Heart right ventricle (tissue), 16 donors: ENCODE measurements at regions not wholly inside any gene's neighbourhood (a gene's known extent, or its start where the extent isn't known, plus 50 kb on each side); places are given as distances from the start of the nearest gene placed in this dataset.

Experiments
- ATAC-seq, 8 donors: fragments of 200-7000 bp; cut with Tn5 transposase; one replicate each; pipeline ENCODE4 v1.9.1; 2020; ENCODE audit warnings: mild to moderate bottlenecking in 8 of 8, moderate library complexity in 8 of 8, moderate number of reproducible peaks in 1 of 8
- DNase-seq, 2 donors: peaks; one replicate each; pipeline ENCODE4 v3.0.0-alpha.2; 2020
- H3K27ac ChIP-seq, 10 donors: fragments of 200-600 bp; sonication (generic) in 2 of 10; one replicate each; pipeline versions ENCODE4 v1.5.0 to v1.8.0; 2020 to 2022; ENCODE audit warnings: mild to moderate bottlenecking in 3 of 10
- H3K27me3 ChIP-seq, 7 donors: fragments of 200-600 bp; one replicate each; pipeline ENCODE4 v1.8.0; 2021 to 2022; ENCODE audit warnings: mild to moderate bottlenecking in 2 of 7
- H3K36me3 ChIP-seq, 9 donors: fragments of 200-600 bp; sonication (generic) in 1 of 9; one replicate each; pipeline versions ENCODE4 v1.5.0 to v1.8.0; 2020 to 2022; ENCODE audit warnings: mild to moderate bottlenecking in 2 of 9
- H3K4me1 ChIP-seq, 9 donors: fragments of 200-600 bp; sonication (generic) in 1 of 9; one replicate each; pipeline versions ENCODE4 v1.5.0 to v1.8.0; 2020 to 2022; ENCODE audit warnings: mild to moderate bottlenecking in 4 of 9
- H3K4me3 ChIP-seq, 10 donors: fragments of 200-600 bp; sonication (generic) in 2 of 10; one replicate each; pipeline versions ENCODE4 v1.5.0 to v1.8.0; 2020 to 2022; ENCODE audit warnings: mild to moderate bottlenecking in 7 of 10, moderate library complexity in 2 of 10
- H3K9me3 ChIP-seq, 11 donors: fragments of 200-600 bp in 10 of 11; sonication (generic) in 2 of 11; one replicate each; pipeline versions ENCODE4 v1.5.0 to v1.8.0; 2013 to 2022; ENCODE audit warnings: mild to moderate bottlenecking in 2 of 11, control low read depth in 1 of 11, moderate library complexity in 1 of 11
- WGBS, 2 donors: extraction: QIAGEN DNeasy Blood & Tissue Kit; methylation state at CpG; one replicate each; pipeline ENCODE4 v1.1.7; 2013; ENCODE audit warnings: inconsistent platforms in 1 of 2; 5-methylcytosine and 5-hydroxymethylcytosine counted together
- intact Hi-C, 10 donors: fragments of 100-400 bp; cut with DNase I; formaldehyde crosslinking; loops; one replicate each; pipeline versions ENCODE4 v1.11.1 to v1.14.2; 2022
- TF ChIP-seq, protein P1 (sequence below), 9 donors: fragments of 200-600 bp; sonication (generic) in 2 of 9; IDR thresholded peaks; one replicate each; pipeline versions ENCODE4 v1.5.0 to v1.8.0; 2021 to 2022; ENCODE audit warnings: antibody characterized with exemption in 9 of 9, mild to moderate bottlenecking in 5 of 9, moderate library complexity in 1 of 9
- donor health status: Arrhythmogenic right ventricular cardiomyopathy.
- donor health status: ischemic (EF 13 %, LVEDD 7.1; RV severe dilation, severe dysfunction).
- donor health status: healthy with polysubstance abuse.
- donor health status: DM: no; HTN: yes; CAD: no.
- donor health status: DM: no; HTN: no; CAD: no.
- donor health status: ischemic (EF 25% LVEDD 6.9; RV normal size, moderate dysfunction).
- donor health status: ischemic (EF 25% LVEDD 5.7; RV mildly dilated, moderate dysfunction).
- donor health status: healthy.
- donor health status: DM: yes; HTN: yes; CAD: no.
- donor health status: Ischemic cardiomyopathy.
- donor health status: ischemic (EF 35%, LVEDD 5.7; RV mildly dilated, moderate dysfunction).
- donor health status: nonischemic (EF 11% LVEDD 7.7; RV severe dilation, severe dysfunction).
- donor health status: DM: yes; HTN: yes; CAD: no.
- donor health status: PGD.
- donor health status: ischemic (EF 29% LVEDD 5.4; RV normal size, mild dysfunction).
- donor health status: nonischemic (EF 23%, LVEDD 6.1; RV moderate dilation, normal function).

- TF ChIP-seq, protein P1, sequence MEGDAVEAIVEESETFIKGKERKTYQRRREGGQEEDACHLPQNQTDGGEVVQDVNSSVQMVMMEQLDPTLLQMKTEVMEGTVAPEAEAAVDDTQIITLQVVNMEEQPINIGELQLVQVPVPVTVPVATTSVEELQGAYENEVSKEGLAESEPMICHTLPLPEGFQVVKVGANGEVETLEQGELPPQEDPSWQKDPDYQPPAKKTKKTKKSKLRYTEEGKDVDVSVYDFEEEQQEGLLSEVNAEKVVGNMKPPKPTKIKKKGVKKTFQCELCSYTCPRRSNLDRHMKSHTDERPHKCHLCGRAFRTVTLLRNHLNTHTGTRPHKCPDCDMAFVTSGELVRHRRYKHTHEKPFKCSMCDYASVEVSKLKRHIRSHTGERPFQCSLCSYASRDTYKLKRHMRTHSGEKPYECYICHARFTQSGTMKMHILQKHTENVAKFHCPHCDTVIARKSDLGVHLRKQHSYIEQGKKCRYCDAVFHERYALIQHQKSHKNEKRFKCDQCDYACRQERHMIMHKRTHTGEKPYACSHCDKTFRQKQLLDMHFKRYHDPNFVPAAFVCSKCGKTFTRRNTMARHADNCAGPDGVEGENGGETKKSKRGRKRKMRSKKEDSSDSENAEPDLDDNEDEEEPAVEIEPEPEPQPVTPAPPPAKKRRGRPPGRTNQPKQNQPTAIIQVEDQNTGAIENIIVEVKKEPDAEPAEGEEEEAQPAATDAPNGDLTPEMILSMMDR (IDR thresholded peaks at IDR 0.05) = no peak
- H3K36me3 ChIP-seq = no peaks in the 10 kb centered on the region
- ATAC-seq (no peak), DNase-seq (no peak)
- no peak overlapping the region for H3K4me3 ChIP-seq
- peaks cover 0 to 6% (median 0%) of the 10 kb centered on the region in 11 donors for H3K9me3 ChIP-seq
- intact Hi-C loops = no loop called here
- H3K4me1 ChIP-seq = no peaks in the 10 kb centered on the region
- no peaks in the 10 kb centered on the region for H3K27me3 ChIP-seq
- H3K27ac ChIP-seq = no peak overlapping the region
- 53 to 61% methylated on average over 5 of the region's 5 CpGs for WGBS, 2 donors
Measured at GRCh38 chr16:77617996-77618395, 104.3 kb upstream of the NUDT7 start.

DNA sequence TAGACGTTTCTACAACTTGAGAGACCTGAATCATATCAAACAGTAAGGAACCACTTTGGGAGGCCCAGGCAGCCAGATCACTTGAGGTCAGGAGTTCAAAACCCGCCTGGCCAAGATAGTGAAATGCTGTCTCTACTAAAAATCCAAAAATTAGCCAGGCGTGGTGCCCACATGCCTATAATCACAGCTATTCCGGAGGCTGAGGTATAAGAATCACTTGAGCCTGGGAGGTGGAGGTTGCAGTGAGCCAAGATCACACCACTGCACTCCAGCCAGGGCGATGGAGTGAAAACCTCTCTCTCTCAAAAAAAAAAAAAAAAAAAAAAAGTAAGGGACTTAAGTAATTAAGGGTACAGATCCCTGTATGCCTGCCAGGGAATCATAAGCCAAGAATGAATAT lies 103.4 kb upstream of the NUDT7 start:
- no peak for DNase-seq
- Histone ChIP-seq H3K4me1 (no peaks in the 10 kb centered on the region), H3K27ac (no peak overlapping the region), H3K36me3 (no peaks in the 10 kb centered on the region), H3K27me3 (no peaks in the 10 kb centered on the region), H3K4me3 (no peak overlapping the region), H3K9me3 (peaks cover 0 to under 1% (median 0%) of the 10 kb centered on the region in 11 donors)
- TF ChIP-seq, protein P1 (IDR thresholded peaks at IDR 0.05) = no peak
- intact Hi-C loops = no loop called here
- WGBS, 2 donors = 79 to 83% methylated on average over 5 of the region's 5 CpGs
- ATAC-seq = no peak

- DNase-seq (no peak), ATAC-seq (no peak)
- Histone ChIP-seq H3K27ac (no peak overlapping the region), H3K36me3 (no peaks in the 10 kb centered on the region), H3K4me1 (no peaks in the 10 kb centered on the region), H3K9me3 (no peaks in the 10 kb centered on the region), H3K27me3 (peaks cover 0 to 18% (median 0%) of the 10 kb centered on the region in 7 donors), H3K4me3 (no peak overlapping the region)
- TF ChIP-seq, protein P1 (IDR thresholded peaks at IDR 0.05) = no peak
- intact Hi-C loops = no loop called here
- WGBS, 2 donors = 76 to 82% methylated on average over 9 of the region's 9 CpGs
Measured at GRCh38 chr16:77624085-77624484, 98.2 kb upstream of the NUDT7 start.

DNA sequence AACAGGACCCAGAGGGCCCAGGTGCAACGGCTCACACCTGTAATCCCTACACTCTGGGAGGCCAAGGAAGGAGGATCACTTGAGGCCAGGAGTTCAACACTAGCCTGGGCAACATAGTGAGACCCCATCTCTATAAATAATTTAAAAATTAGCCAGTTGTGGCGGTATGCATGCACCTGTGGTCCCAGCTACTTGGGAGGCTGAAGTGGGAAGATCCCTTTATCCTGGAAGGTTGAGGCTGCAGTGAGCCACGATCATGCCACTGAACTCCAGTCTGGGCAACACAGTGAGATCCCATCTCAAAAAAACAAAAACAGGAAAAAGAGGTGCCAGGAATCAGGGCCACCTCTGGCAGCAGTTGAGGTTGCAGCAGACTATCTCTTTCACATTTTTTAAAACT lies 85.7 kb upstream of the NUDT7 start:
- DNase-seq = no peak
- ATAC-seq = no peak
- TF ChIP-seq, protein P1 (IDR thresholded peaks at IDR 0.05) = no peak
- Histone ChIP-seq H3K36me3 (no peaks in the 10 kb centered on the region), H3K27me3 (peaks cover 0 to 8% (median 0%) of the 10 kb centered on the region in 7 donors), H3K27ac (no peak overlapping the region), H3K4me3 (no peak overlapping the region), H3K9me3 (no peaks in the 10 kb centered on the region), H3K4me1 (peaks cover 0 to 11% (median 0%) of the 10 kb centered on the region in 9 donors)
- intact Hi-C loops = no loop called here
- 85 to 88% methylated on average over 3 of the region's 3 CpGs for WGBS, 2 donors
